ENCODE measurements at regions not wholly inside any gene's neighbourhood (a gene's known extent, or its start where the extent isn't known, plus 50 kb on each side); places are given as distances from the start of the nearest gene placed in this dataset.

DNA sequence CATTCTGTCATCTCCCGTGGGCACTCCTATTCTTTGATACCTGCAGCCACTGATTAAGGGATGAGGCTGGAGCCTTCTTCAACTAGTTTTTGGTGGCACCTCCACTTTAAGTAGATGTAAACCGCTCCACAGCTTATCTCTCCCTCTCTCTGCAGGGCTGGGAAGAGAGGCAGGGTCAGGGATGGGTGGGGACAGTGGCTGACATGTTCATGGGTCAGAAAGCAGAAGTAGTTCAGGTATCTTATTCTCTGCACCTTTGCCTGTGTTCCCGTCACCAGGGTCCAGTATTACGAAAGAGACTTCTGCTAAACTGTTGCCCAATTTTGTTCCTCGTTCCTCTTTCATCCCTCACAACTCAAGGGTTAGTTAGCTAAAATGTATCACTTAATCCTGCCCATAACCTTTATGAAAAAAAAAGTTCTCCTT is 51.7 kb upstream of the EDEM3 start:
- no peaks in the 10 kb centered on the region for H3K36me3 ChIP-seq (ENCODE audit: control insufficient read depth, insufficient read depth, low read length)
- H3K27me3 ChIP-seq (ENCODE audit: control insufficient read depth, insufficient read depth, low read length) = no peaks in the 10 kb centered on the region
- FAIRE-seq (no peak), DNase-seq (ENCODE audit: low read depth) (peak; percentile 13)
- H3K4me3 ChIP-seq (ENCODE audit: low read depth, low read length) = no peak overlapping the region
- TF ChIP-seq, protein P1, sequence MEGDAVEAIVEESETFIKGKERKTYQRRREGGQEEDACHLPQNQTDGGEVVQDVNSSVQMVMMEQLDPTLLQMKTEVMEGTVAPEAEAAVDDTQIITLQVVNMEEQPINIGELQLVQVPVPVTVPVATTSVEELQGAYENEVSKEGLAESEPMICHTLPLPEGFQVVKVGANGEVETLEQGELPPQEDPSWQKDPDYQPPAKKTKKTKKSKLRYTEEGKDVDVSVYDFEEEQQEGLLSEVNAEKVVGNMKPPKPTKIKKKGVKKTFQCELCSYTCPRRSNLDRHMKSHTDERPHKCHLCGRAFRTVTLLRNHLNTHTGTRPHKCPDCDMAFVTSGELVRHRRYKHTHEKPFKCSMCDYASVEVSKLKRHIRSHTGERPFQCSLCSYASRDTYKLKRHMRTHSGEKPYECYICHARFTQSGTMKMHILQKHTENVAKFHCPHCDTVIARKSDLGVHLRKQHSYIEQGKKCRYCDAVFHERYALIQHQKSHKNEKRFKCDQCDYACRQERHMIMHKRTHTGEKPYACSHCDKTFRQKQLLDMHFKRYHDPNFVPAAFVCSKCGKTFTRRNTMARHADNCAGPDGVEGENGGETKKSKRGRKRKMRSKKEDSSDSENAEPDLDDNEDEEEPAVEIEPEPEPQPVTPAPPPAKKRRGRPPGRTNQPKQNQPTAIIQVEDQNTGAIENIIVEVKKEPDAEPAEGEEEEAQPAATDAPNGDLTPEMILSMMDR (IDR thresholded peaks at IDR 0.05; ENCODE audit: insufficient read depth, low read length, severe bottlenecking) = no peak

DNA sequence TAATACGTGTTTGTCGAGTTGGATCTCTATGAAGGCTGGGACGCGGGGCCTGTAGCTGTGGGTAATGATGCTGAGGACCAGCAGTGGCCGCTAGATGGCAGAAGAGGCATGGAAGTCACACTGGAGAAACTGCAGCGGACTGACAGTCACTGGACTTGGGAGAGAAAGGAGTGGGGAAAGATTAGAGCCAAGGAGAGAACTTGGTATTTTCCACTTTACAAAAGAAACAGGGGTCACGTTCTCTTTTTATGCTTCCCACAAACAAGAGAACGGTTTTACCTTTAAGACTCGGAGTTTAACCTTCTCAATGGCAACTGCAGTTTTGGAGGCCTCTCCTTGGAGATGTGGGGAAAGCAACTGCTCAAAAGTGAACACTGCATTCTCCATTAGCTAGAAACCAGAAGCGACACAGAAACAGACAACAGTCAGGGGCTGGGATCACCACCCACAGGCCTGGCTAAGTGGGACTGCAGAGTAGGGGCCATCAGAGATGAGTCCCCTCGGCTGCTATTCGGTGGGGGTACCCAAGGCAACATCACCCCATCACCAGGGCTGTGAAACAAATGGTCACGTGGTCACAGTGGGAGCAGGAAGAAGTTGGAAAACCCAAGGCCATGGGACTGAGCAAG is 51.1 kb upstream of the EDEM3 start:
- DNase-seq (ENCODE audit: low read depth) (peak; percentile 71), FAIRE-seq (no peak)
- H3K27me3 ChIP-seq (ENCODE audit: control insufficient read depth, insufficient read depth, low read length) = no peaks in the 10 kb centered on the region
- TF ChIP-seq, protein P1 (IDR thresholded peaks at IDR 0.05; ENCODE audit: insufficient read depth, low read length, severe bottlenecking) = peak; percentile 86
- H3K4me3 ChIP-seq (ENCODE audit: low read depth, low read length) = no peak overlapping the region
- H3K36me3 ChIP-seq (ENCODE audit: control insufficient read depth, insufficient read depth, low read length) = no peaks in the 10 kb centered on the region

All from bronchial epithelial cell (primary cell).